H1 (cell line): ENCODE measurements at regions not wholly inside any gene's neighbourhood (a gene's known extent, or its start where the extent isn't known, plus 50 kb on each side); places are given as distances from the start of the nearest gene placed in this dataset.

ENCODE experiments used
- CTCF ChIA-PET: fragments of 300-600 bp; sonication (Branson Sonifier 250); formaldehyde crosslinking; loops from one replicate; lab custom pipeline; 2021; ENCODE audit not compliant: partially characterized antibody; lab: Charles Lee
- POLR2A ChIA-PET: fragments of 300-600 bp; sonication (Branson Sonifier 250); formaldehyde crosslinking; loops from one replicate; lab custom pipeline; 2021; ENCODE audit warnings: inconsistent platforms; ENCODE audit not compliant: partially characterized antibody; lab: Charles Lee
- DNase-seq, 2 experiments: peaks; one replicate each; pipeline versions ENCODE4 v3.0.0 to v3.0.0-alpha.2; 2010 to 2022; ENCODE audit warnings: low spot score in 2 of 2, low read depth in 1 of 2, mixed read lengths in 1 of 2
- FAIRE-seq: peaks from 2 replicates; lab custom pipeline; 2011; peaks lifted over from hg19 to GRCh38; lab: Jason Lieb, UNC
- H2AFZ ChIP-seq: 2 replicates; pipeline ENCODE4 v1.8.1; 2012; ENCODE audit warnings: low read length, inconsistent platforms
- H2AK5ac ChIP-seq: 2 replicates; pipeline ENCODE4 v1.6.1; 2013; ENCODE audit warnings: low read depth, low read length
- H2BK120ac ChIP-seq: replicated peaks from 2 replicates; pipeline ENCODE3; 2013; ENCODE audit warnings: low read depth, low read length, inconsistent platforms
- H2BK12ac ChIP-seq: 2 replicates; pipeline ENCODE4 v1.6.1; 2013; ENCODE audit warnings: low read depth, low read length
- H2BK15ac ChIP-seq: 2 replicates; pipeline ENCODE4 v1.6.1; 2013; ENCODE audit warnings: low read length
- H2BK20ac ChIP-seq: 2 replicates; pipeline ENCODE4 v1.6.1; 2013; ENCODE audit warnings: low read length
- H2BK5ac ChIP-seq: 2 replicates; pipeline ENCODE4 v1.6.1; 2013; ENCODE audit warnings: low read depth, low read length
- H3K14ac ChIP-seq: 2 replicates; pipeline ENCODE4 v1.6.1; 2013; ENCODE audit warnings: inconsistent platforms; ENCODE audit not compliant: insufficient read length
- H3K18ac ChIP-seq: 2 replicates; pipeline ENCODE4 v1.6.1; 2013; ENCODE audit warnings: low read length; ENCODE audit errors: extremely low read depth
- H3K23ac ChIP-seq: 2 replicates; pipeline ENCODE4 v1.6.1; 2013; ENCODE audit warnings: inconsistent platforms; ENCODE audit not compliant: insufficient read length
- H3K23me2 ChIP-seq: 2 replicates; pipeline ENCODE4 v1.6.1; 2013; ENCODE audit warnings: low read depth, low read length
- H3K27ac ChIP-seq: 2 replicates; pipeline ENCODE4 v1.6.1; 2011; ENCODE audit warnings: low read depth, low read length, inconsistent platforms
- H3K27me3 ChIP-seq, 4 experiments: replicated peaks in 1 of 4; 1 replicate in 1 of 4; 2 replicates in 3 of 4; pipeline versions ENCODE4 v1.6.1 to v1.8.1; 2011 to 2013; ENCODE audit warnings: low read length in 3 of 4, mild to moderate bottlenecking in 3 of 4, inconsistent platforms in 2 of 4, mixed read lengths in 2 of 4, moderate library complexity in 1 of 4; ENCODE audit not compliant: control insufficient read depth in 3 of 4, insufficient read depth in 3 of 4; ENCODE audit errors: extremely low read depth in 1 of 4
- H3K36me3 ChIP-seq, 4 experiments: 2 replicates each; pipeline versions ENCODE4 v1.6.1 to v1.8.1; 2011 to 2013; ENCODE audit warnings: mild to moderate bottlenecking in 4 of 4, low read length in 3 of 4, moderate library complexity in 2 of 4, control low read depth in 1 of 4, inconsistent platforms in 1 of 4; ENCODE audit not compliant: insufficient read depth in 4 of 4, control insufficient read depth in 2 of 4
- H3K4ac ChIP-seq: replicated peaks from 2 replicates; pipeline ENCODE3; 2013; ENCODE audit warnings: low read length, low read depth, mixed read lengths, inconsistent platforms; ENCODE audit not compliant: insufficient read length
- H3K4me1 ChIP-seq, 4 experiments: replicated peaks in 1 of 4; 1 replicate in 1 of 4; 2 replicates in 3 of 4; pipeline versions ENCODE4 v1.6.1 to v1.8.1; 2011 to 2013; ENCODE audit warnings: low read length in 3 of 4, inconsistent platforms in 2 of 4, mixed read lengths in 1 of 4; ENCODE audit not compliant: insufficient read depth in 4 of 4, control insufficient read depth in 3 of 4
- H3K4me2 ChIP-seq, 2 experiments: 2 replicates each; pipeline versions ENCODE4 v1.6.1 to v1.8.1; 2011 to 2013; ENCODE audit warnings: low read depth in 2 of 2, low read length in 2 of 2, control low read depth in 1 of 2, inconsistent platforms in 1 of 2, mild to moderate bottlenecking in 1 of 2; ENCODE audit not compliant: insufficient read depth in 1 of 2
- H3K4me3 ChIP-seq, 4 experiments: fragments of 200-600, 300-600 bp in 1 of 4; sonication (generic), shearing (Covaris generic), sonication (Bioruptor Twin) in 1 of 4; 2 replicates each; pipeline versions ENCODE4 v1.5.1 to v1.8.1; 2011 to 2016; ENCODE audit warnings: low read length in 4 of 4, low read depth in 3 of 4, control low read depth in 2 of 4, inconsistent platforms in 2 of 4, mild to moderate bottlenecking in 2 of 4, mixed read lengths in 1 of 4, moderate library complexity in 1 of 4; ENCODE audit not compliant: insufficient read depth in 2 of 4; ENCODE audit errors: extremely low read depth in 1 of 4
- H3K56ac ChIP-seq: replicated peaks from 2 replicates; pipeline ENCODE3; 2013; ENCODE audit warnings: low read depth, mild to moderate bottlenecking, mixed read lengths, low read length, inconsistent platforms; ENCODE audit not compliant: insufficient read length
- H3K79me1 ChIP-seq: 2 replicates; pipeline ENCODE4 v1.6.1; 2013; ENCODE audit warnings: low read depth, low read length, control low read depth
- H3K79me2 ChIP-seq, 2 experiments: 2 replicates each; pipeline versions ENCODE4 v1.6.1 to v1.8.1; 2012 to 2013; ENCODE audit warnings: low read length in 2 of 2, mild to moderate bottlenecking in 2 of 2, inconsistent platforms in 1 of 2; ENCODE audit not compliant: insufficient read depth in 2 of 2, control insufficient read depth in 1 of 2
- H3K9ac ChIP-seq, 4 experiments: replicated peaks in 1 of 4; 1 replicate in 1 of 4; 2 replicates in 3 of 4; pipeline versions ENCODE4 v1.6.1 to v1.8.1; 2011 to 2013; ENCODE audit warnings: low read depth in 3 of 4, low read length in 3 of 4, control low read depth in 2 of 4, mild to moderate bottlenecking in 2 of 4, moderate library complexity in 2 of 4, inconsistent platforms in 1 of 4; ENCODE audit errors: extremely low read depth in 1 of 4
- H3K9me3 ChIP-seq, 2 experiments: 2 replicates each; pipeline versions ENCODE4 v1.6.1 to v1.8.1; 2012 to 2013; ENCODE audit warnings: mild to moderate bottlenecking in 2 of 2, moderate library complexity in 2 of 2, control low read depth in 1 of 2, inconsistent platforms in 1 of 2, low read depth in 1 of 2, low read length in 1 of 2, mixed read lengths in 1 of 2; ENCODE audit not compliant: insufficient read depth in 2 of 2
- H4K20me1 ChIP-seq, 2 experiments: replicated peaks in 1 of 2; 2 replicates each; pipeline versions ENCODE3 to v1.8.1; 2011 to 2013; ENCODE audit warnings: inconsistent platforms in 2 of 2, low read length in 2 of 2, mild to moderate bottlenecking in 1 of 2; ENCODE audit not compliant: insufficient read depth in 2 of 2, control insufficient read depth in 1 of 2
- H4K5ac ChIP-seq: 2 replicates; pipeline ENCODE4 v1.6.1; 2013; ENCODE audit warnings: low read length, low read depth, mixed read lengths, inconsistent platforms; ENCODE audit not compliant: insufficient read length
- H4K8ac ChIP-seq: 2 replicates; pipeline ENCODE4 v1.8.0; 2013; ENCODE audit warnings: mild to moderate bottlenecking, moderate library complexity, low read length, inconsistent platforms; ENCODE audit not compliant: insufficient read depth; ENCODE audit errors: extremely low read depth
- H4K91ac ChIP-seq: replicated peaks from 2 replicates; pipeline ENCODE3; 2013; ENCODE audit warnings: low read length, mixed read lengths, inconsistent platforms; ENCODE audit not compliant: insufficient read length
- JUND ChIP-seq: IDR thresholded peaks from 2 replicates; pipeline ENCODE4 v1.6.1; 2011; ENCODE audit warnings: mild to moderate bottlenecking, improper control_type of control experiment, low read length
- MAFK ChIP-seq: IDR thresholded peaks from 2 replicates; pipeline ENCODE4 v1.6.1; 2012; ENCODE audit warnings: low read depth, mild to moderate bottlenecking, improper control_type of control experiment, low read length
- SP2 ChIP-seq: IDR thresholded peaks from 2 replicates; pipeline ENCODE4 v1.6.1; 2012; ENCODE audit warnings: mild to moderate bottlenecking, low read length, inconsistent platforms
- SRF ChIP-seq: IDR thresholded peaks from 2 replicates; pipeline ENCODE4 v1.6.1; 2011; ENCODE audit warnings: mild to moderate bottlenecking, low read depth, low read length, moderate library complexity
- TAF1 ChIP-seq: IDR thresholded peaks from 2 replicates; pipeline ENCODE4 v1.6.1; 2011; ENCODE audit warnings: mild to moderate bottlenecking, low read depth, low read length
- ZNF274 ChIP-seq: IDR thresholded peaks from 2 replicates; pipeline ENCODE4 v1.7.0; 2012; ENCODE audit warnings: low read length, borderline replicate concordance; ENCODE audit errors: extremely low read depth
- WGBS, 2 experiments: shearing (Covaris generic) in 1 of 2; methylation state at CpG; one replicate each; pipeline versions ENCODE4 v1.1.6 to v1.1.7; 2013 to 2015; ENCODE audit warnings: low lambda C conversion rate in 2 of 2, mixed read lengths in 2 of 2, inconsistent platforms in 1 of 2, low coverage in 1 of 2, missing lambda C conversion rate in 1 of 2; ENCODE audit not compliant: insufficient replicate concordance in 2 of 2, insufficient coverage in 1 of 2, insufficient read length in 1 of 2; ENCODE audit errors: extremely low coverage in 1 of 2, missing lambda C conversion rate in 1 of 2; 5-methylcytosine and 5-hydroxymethylcytosine counted together

GRCh38 chr10:120394446-120394845 lies 62.6 kb upstream of the PLPP4 start:
- Histone ChIP-seq H4K8ac (no peak overlapping the region), H3K79me2 (no peaks in the 10 kb centered on the region), H3K4me3 (no peak overlapping the region), H3K4ac (no peak overlapping the region), H3K9me3 (no peaks in the 10 kb centered on the region), H3K79me1 (no peaks in the 10 kb centered on the region), H2BK15ac (no peak overlapping the region), H4K91ac (no peak overlapping the region), H3K4me1 (peaks cover 0 to 8% (median 0%) of the 10 kb centered on the region in 4 experiments; a peak in 2 of 7 replicates), H3K23me2 (no peaks in the 10 kb centered on the region), H2AK5ac (no peak overlapping the region), H2AFZ (no peak overlapping the region), H3K18ac (no peak overlapping the region), H3K23ac (no peak overlapping the region), H2BK5ac (no peak overlapping the region), H3K27me3 (no peaks in the 10 kb centered on the region), H3K36me3 (no peaks in the 10 kb centered on the region), H3K4me2 (no peak overlapping the region), H2BK12ac (no peak overlapping the region), H3K56ac (no peak overlapping the region), H4K20me1 (no peaks in the 10 kb centered on the region), H2BK120ac (no peak overlapping the region), H3K9ac (no peak overlapping the region), H3K27ac (no peak overlapping the region), H3K14ac (no peak overlapping the region), H2BK20ac (no peak overlapping the region), H4K5ac (no peak overlapping the region)
- peak in 1 of 2 experiments; percentile 4 for DNase-seq
- CTCF ChIA-PET, result no interaction called here
- POLR2A ChIA-PET, result no interaction called here
- WGBS, 2 experiments, result 91% methylated on average over 1 of the region's 1 CpG; no CpG with 5 or more reads in 1 of the 2 experiments
- no peak for FAIRE-seq
- TF ChIP-seq JUND, result no peak
- no peak for TF ChIP-seq ZNF274
- TF ChIP-seq SRF, result no peak
- TF ChIP-seq TAF1, result no peak
- no peak for TF ChIP-seq SP2
- no peak for TF ChIP-seq MAFK
